LNCaP clone FGC (cell line): ENCODE measurements at regions not wholly inside any gene's neighbourhood (a gene's known extent, or its start where the extent isn't known, plus 50 kb on each side); places are given as distances from the start of the nearest gene placed in this dataset.
"Not testable (repeated sequence)": the region's sequence is repeated elsewhere in the genome, so short reads cannot be mapped to it uniquely, and the experiment has no call there.

Source experiments
- DNase-seq: peaks from one replicate; pipeline ENCODE4 v3.0.0-alpha.2; 2011; ENCODE audit warnings: low read depth
- H3K4me3 ChIP-seq: 2 replicates; pipeline ENCODE4 v1.5.1; 2011; ENCODE audit warnings: mild to moderate bottlenecking, low read depth, low read length, control low read depth
- CTCF ChIP-seq: IDR thresholded peaks from 2 replicates; pipeline ENCODE4 v1.5.1; 2012; ENCODE audit warnings: mild to moderate bottlenecking; ENCODE audit not compliant: control insufficient read depth, insufficient read depth; ENCODE audit errors: extremely low read depth

DNA sequence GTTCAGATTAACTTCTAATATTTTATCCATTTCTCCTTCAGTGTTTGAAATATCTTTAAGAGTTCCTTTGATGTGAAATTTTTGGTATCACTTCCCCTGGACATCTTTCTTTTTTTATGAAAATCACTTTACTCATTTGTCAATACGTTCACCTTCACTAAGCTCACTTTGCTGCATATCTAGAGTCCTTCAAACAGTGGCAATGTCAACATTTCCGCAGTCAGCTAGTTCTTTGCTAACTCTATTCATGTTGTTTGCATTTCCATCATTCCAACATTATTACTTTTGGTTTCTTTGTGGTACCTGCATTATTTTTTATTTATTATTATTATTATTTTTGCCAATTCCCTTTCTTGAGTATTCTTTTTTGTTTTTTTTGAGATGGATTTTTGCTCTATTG is 203.0 kb downstream of the GPAT3 start:
- H3K4me3 ChIP-seq = no peak overlapping the region
- no peak for TF ChIP-seq CTCF

DNA sequence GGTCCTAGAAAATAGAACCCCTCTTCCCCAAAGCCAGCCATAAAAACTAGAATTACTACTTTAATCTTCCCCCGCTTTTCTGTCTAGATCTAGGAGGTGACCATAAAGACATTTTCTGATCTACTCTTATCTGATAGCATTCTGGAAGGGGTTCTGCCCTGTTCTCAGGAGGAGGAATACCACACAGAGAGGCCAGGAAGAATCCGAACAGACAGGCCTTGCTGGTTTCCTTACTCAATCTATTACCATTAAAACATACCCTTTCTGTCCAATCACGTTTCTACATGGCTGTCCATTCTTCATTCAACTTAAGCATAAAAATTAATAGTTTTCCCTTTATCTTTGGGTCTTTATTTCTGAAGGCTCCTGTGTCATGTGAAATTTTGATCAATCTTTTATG is 198.7 kb downstream of the GPAT3 start:
- no peak for TF ChIP-seq CTCF
- DNase-seq = no peak
- no peak overlapping the region for H3K4me3 ChIP-seq

More for the DNA sequence above, 203.0 kb downstream of the GPAT3 start:
- no peak for DNase-seq

GRCh38 chr4:83732114-83732635 is 196.3 kb downstream of the GPAT3 start:
- no peak overlapping the region for H3K4me3 ChIP-seq
- DNase-seq = no peak
- TF ChIP-seq CTCF = no peak

- DNase-seq = no peak
- no peak for TF ChIP-seq CTCF
- H3K4me3 ChIP-seq = no peak overlapping the region
Observed at GRCh38 chr4:83731609-83732008, 195.7 kb downstream of the GPAT3 start.

GRCh38 chr4:83730958-83731357 is 195.1 kb downstream of the GPAT3 start:
- DNase-seq, H3K4me3 ChIP-seq: not testable (repeated sequence)

DNA sequence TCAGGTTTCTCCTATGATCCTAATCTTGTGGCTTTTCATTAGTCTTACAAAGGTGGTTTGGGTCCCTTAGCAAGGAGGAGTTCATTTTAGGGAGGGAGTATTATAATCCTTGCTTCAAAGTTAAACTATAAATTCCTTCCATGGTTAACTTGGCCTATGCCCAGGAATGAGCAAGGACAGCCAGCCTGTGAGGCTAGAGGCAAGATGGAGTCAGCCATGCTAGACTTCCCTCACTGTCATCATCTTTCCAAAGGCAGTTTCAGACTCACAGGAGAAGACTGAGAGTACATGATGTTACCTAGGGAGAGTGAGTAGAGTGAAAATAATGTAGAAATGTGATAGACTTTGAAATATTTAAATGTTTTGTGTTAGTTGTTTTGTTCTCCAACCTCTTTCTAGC is 192.3 kb downstream of the GPAT3 start:
- no peak overlapping the region for H3K4me3 ChIP-seq
- TF ChIP-seq CTCF = no peak
- no peak for DNase-seq

GRCh38 chr4:83725336-83726085 is 189.6 kb downstream of the GPAT3 start:
- H3K4me3 ChIP-seq = no peak overlapping the region
- TF ChIP-seq CTCF = no peak
- DNase-seq = no peak
